ENCODE measurements at regions not wholly inside any gene's neighbourhood (a gene's known extent, or its start where the extent isn't known, plus 50 kb on each side); places are given as distances from the start of the nearest gene placed in this dataset.

DNA sequence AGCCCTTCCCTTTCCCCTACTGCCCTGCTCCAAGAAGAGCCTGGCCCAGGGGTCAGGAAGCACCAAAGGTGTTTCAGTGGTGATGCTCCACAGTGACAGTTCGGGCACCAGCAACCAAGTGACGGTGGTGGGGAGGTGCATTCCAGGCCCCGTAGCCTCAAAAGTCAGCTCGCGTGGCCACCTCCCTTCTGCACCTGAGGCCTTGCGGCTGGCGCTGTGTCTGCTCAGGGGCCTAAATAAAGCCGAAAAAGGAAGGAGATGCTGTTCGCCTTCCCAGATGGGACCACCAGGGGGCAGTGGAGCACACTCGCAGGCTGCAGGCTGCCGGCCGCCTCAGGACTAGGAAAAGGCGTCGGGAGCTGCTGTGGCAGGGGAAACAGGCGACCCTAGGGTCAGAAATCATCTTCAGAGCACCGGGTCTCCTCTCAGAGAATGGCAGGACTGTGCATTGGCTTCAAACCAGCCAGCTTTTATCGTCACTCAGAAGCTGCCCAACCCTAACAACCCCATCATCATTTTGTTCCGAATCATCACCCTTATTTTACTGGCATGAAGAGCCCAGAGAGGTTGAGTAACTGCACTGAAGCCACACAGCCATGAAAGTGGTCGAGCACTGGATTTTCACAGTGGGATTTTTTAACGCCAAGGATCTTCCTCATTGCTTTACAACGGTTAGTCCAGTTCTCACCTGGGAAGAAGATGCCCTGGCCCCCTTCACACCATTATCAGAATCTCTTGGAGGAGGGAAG is 213.0 kb upstream of the CELF4 start:
- peak; percentile 2 for DNase-seq

DNA sequence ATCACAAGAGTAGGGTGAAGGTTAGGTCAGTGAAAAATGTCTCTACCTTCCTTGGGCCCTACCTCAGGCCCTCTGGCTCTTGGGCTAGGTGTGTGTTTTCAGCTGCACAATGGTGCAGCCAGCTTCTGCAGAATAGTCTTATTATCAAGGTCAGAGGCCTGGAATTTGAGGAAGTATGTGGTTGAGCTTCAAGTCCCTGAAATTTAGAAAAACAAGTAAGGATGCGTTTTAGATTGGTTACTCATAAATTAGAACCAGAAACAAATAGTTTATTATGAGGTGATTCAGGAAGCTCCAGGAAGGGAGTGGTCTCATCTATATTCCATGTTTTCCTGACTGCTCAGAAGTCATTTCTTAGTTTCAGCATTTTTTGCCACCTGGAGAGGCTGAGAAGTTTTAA is 204.2 kb upstream of the CELF4 start:
- DNase-seq = no peak

DNA sequence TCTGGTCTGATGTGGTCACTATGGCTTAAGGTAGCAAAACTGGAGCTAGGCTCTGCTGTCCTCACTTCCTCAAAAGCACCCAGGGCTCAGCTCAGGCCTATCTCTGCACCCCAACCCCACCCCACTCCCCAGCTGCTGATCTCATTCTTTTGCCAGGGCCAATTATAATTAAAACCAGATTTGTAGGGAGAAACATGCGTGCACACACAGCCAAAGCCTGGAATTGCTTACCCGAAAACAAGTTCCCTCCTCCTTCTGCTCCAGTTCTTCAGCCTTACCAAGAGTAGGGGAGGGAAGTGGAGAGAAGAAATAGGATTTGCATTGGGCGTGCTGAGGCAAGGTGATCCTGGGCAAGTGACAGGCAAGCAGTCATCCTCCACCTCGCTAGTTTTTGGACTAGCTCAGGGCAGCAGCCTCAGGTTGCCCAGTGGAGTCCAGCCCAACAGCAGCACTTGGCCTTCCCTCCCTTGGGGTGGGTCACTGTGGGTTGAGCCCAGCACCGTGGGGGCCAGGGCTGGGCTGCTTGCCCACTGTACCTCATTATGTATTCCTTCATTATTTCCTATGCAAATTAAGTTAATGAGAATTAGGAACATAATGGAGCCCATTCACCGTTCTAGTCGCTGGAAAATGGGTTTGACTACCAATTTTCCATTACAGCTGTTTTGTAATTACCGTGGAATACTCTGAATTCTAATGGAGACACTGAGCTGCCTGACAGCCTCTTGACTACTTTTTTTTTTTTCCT is 199.1 kb upstream of the CELF4 start:
- DNase-seq = no peak

DNA sequence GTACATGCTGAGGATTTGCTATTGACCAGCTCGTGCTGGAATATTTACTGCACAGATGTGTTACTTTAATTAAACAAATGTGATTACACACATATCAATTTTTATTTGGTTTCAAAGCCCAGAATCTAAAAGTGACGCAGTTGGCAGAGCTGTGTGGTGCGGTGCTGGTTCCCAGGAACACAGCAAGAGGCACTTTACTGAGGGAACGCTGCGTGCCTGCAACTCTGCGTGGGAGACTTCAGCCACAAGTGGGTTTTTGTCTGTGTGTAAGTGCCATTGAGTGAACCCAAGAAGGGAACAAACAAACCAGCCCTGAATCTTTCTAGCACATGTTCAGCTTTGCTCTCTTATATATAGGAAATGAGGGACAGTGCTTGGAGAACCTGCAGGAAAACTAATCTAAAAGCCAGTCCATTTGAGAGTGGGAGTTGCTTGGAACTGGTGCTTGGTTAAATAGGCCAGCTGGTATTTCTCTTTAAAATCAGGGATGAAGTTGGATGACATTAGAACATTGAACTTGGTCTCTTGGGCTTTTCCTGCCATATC is 196.6 kb upstream of the CELF4 start:
- no peak for DNase-seq

DNA sequence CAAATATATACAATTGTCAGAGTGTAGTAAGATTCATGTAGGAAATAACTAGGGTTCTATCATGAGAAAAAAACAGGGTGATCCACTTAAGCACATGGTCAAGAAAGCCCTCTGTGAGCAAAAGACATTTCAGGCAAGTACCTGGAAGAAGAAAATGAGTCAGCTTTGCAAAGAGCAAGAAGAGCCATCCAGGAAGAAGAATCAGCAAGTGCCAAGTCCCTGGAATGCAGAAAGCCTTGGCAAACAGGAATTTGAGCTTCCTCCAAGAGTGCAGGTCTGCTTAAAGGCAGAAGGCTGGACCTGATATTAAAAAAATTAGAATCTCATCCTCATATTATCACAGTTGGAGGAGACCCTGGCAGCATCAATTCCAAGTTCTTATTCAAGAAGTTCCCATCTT is 188.5 kb upstream of the CELF4 start:
- DNase-seq = no peak

DNA sequence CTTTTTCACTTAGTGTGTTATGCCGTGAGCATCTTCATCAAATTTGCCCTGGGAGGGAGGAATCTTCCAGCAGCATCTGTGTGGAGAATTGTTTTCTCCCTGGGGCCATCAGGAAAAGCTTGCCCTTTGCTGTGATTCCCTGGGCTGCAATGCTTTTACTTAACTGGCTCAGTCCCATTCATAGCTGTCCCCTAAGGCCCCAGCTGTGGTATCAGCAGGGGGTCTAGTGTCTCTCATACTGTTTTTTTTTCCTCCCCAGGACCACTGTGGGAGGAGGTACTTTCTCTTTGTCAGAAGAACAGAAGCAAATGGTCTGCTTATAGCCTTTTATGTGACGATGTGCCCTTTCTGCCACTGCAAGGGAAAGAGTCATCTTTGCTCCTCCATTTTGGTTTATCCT is 176.8 kb upstream of the CELF4 start:
- no peak for DNase-seq

DNA sequence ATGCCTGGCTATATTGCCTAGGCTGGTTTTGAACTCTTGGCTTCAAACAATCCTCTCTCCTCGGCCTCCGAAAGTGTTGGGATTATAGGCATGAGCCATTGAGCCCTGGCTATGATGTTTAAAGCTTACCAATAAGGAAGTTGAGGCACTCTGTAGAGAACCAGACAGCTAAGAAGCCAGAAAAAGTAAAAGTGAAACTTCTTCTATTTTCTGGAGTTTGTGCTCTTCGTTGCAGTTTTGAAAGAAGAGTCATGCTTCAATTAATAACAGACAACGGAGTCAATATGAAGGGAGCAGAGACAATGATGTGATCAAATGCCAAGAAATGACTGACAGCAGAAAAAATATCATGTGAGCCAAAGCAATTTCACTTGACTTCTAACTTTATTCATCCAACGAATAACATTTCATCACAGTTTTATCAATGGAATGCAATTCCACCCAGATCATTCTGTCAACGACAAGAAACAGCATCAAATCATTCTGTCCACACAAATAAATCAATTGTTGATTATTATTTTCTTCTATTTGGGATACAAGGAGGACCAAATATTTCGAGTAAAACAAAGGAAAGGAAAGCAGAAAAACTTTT is 175.5 kb upstream of the CELF4 start:
- DNase-seq = no peak

DNA sequence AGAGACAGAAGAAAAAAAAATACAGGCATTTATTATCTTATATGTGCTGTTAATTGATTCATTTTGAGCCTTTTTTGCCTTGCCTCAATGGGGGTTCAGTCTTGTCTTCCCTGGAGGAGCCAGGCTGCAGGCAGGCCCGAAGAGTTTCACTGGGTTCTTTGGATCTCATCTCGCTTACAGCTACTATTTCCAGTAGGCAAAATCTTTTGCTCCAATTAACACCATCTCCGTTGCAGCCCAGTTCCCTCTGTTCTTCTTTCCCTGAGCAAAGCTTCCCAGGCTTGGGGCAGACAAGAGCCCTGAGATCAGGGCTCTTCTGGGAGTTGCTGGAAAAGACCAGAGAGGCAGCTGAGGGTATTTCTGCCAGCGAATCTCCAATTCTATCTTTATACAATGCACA is 168.8 kb upstream of the CELF4 start:
- DNase-seq = no peak

DNA sequence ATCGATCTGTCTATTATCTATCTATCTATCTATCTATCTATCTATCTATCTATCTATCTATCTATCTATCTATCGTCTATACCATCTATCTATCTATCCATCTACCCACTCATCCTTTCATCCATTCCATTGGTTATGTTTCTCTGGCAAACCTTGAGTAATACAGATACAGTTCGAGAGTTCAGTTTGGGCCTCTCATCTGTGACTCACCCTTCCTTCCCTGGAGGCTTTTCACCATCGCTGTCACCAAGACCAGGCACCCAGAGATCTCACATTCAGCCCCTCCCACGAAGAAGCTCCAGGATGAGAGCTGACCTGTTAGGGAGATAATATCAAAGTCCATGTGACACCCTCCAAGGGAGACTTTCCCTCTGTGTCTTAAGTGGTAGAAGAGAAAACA is 164.1 kb upstream of the CELF4 start:
- DNase-seq = no peak

DNA sequence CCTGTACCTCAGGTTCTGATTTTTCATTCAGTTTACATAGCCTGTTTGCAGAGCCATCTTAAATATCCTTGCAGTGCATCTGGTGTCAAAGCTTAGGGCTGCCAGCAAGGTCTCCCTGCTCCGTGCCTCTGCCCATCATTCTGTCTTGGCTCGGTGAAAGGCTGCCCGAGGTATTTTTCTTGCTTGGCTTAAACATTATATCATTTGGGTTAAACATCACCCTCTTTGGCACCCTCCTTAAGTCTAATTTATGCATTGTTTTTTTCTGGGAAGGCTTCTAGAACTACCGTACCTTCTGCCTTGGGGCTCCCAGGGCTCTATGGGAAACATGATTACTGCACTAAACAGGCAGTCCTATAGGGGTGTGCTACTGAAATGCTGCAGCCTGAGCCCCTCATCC is 158.6 kb upstream of the CELF4 start:
- no peak for DNase-seq

DNA sequence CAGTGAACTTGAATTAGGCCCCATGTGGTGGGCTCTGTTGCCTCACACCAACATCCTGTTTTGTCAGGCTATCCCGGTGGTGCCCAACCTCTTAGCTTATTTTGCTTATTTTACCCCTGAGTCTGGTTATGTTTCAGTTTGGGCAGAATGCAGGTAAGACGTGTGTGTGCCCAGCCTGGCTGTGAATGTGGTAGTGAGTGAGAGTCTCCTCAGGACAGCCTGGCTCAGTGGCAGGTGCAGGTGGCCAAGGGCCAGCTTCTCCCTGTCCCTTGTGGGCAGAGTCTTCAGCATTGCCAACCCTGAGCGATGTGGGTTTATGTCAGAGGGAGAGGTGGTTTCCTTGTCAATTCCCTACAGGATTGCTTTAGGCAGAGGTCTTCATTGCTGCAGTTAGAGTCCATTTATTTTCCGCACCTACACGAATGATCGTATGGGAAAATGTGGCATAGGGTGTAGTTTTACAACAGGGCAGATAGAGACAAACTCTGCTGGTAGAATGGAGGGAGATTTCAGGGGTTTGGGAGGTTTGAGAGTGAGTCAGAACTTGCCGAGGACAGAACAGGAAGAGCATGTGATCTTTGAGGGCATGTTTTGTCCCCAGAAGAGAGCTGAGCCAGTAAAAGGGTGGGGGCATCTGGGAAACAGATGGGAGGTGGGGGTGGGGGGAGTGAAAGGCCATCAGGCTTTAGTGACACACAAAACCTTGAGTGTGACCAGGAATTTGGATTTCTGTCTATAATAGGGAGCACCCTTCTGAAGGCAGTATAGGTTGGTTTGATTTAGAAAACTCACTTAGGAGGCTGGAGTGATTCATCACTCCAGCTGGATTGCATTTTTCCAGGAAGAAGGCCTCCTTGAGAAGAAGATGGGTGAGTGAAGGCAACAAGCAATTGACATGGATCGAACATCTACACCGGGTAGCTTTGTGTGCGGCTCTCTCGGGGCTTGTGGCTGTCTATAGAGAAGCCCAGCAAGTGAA is 156.2 kb upstream of the CELF4 start:
- no peak for DNase-seq

DNA sequence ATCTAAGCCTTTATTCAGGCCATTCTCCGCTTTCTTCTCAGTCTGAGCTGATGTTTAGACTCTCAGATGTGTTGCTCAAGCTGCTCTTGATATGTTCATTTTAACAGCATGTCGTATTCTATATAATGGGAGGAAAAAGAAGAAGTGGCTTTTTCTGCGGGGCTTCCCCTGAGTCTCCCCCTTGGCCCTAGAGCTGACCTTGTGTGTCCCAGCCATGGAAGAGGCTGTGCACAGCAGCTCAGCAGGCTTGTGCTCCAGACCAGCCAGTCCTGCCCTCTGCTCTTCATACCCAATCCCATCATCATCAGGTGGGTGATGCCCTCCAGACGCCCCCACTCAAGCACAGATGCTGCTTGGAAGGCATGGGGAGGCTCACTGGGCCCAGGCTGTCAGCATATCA is 155.1 kb upstream of the CELF4 start:
- DNase-seq = no peak

DNA sequence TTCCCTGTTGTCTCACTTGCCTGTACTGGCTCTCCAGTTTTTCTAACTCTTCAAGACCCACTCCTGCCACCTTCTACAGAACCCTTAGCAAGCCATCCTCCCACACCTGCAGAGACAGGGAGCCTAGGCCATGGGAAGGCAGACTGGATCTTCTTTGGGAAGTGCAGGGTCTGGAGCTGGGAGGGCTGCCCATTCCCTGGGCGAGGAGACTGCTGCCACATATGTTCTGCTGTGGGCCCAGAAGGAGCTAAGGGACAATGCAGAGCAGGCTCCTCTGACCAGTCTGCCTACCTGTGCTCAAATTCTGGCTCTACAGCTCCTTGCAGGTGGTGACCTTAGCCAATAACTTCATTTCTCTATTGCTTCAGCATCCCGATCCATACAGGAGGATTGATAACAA is 152.1 kb upstream of the CELF4 start:
- DNase-seq = no peak

DNA sequence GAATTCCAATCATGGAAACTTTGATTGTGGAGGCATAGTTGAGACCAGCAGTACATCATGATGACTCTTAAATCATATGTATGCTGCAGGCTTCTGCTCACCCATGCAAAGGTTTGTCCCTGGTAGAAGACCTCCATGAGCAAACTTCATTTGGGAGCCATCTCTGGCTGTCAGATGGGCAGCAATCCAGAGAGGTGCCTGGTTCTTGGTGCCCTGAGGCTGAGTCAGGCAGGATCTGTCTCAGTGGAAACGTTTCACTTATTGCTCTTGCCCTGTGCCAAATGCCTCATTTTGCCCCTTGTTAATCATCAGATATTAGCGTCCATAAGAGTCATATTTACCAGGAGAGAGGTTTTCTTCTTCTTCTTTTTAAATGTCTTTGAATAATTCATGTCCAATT is 151.5 kb upstream of the CELF4 start:
- DNase-seq = no peak

DNA sequence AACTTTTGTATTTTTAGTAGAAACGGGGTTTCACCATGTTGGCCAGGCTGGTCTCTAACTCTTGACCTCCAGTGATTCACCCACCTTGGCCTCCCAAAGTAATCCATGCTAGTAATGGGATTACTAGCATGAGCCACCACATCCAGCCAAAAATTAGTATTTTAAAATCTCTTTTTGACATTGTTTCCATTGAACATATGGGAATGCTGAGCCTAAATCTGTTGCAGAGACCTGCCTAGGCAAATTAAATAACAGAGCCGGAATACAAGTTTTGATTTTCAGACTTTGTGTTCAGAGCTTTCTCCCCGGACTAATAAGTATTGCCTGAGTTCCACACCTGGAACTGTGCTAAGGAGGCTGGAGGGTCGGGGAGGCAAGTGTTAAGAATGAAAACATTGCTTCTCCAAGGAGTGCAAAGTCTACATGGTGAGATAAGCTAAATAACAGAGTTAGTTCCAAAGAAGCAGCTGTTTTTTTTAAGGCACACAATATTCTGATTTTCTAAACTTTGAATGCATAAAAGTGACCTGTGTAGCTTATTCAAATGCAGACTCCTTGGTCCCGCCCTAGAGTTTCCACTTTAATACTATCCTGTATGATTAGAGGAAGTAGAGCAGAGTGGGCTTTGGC is 150.6 kb upstream of the CELF4 start:
- DNase-seq = no peak

DNA sequence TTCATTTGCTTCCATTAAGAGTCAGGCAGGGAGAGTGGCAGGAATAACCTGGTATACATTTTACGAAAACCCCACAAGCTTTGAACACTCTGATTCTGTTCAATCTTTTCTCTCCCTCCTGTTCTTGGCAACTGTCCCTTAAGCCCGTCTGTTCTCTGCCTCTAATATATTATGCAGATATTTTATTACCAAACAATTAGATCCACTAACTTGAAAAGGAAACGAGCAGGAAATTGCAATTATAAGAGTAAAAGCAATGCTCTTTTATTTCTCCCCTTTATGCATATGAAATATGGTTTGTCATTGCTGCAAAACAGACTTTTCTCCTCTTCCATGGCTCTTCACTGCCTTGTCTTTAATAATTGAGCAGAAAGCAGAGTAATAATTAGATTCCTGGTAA is 149.1 kb upstream of the CELF4 start:
- DNase-seq = no peak

DNA sequence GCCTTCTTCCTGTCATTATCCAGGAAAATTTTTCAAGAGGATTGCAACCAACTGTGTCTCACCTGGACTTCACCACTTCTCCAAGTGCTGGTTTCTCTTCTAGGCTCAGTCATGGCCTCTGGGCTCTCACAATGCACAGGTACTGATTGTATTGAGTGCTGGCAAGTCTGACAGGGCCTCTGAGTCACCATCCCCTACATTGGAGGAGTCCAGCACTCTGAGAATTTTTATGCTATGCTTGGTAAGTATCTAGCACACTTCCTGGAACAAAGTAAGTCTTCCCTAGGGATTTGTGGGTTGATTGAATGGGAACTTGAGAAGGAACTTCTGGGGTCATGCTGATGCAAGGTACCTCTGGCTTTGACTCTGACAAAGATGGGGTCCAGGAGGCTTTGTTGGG is 147.2 kb upstream of the CELF4 start:
- no peak for DNase-seq

DNA sequence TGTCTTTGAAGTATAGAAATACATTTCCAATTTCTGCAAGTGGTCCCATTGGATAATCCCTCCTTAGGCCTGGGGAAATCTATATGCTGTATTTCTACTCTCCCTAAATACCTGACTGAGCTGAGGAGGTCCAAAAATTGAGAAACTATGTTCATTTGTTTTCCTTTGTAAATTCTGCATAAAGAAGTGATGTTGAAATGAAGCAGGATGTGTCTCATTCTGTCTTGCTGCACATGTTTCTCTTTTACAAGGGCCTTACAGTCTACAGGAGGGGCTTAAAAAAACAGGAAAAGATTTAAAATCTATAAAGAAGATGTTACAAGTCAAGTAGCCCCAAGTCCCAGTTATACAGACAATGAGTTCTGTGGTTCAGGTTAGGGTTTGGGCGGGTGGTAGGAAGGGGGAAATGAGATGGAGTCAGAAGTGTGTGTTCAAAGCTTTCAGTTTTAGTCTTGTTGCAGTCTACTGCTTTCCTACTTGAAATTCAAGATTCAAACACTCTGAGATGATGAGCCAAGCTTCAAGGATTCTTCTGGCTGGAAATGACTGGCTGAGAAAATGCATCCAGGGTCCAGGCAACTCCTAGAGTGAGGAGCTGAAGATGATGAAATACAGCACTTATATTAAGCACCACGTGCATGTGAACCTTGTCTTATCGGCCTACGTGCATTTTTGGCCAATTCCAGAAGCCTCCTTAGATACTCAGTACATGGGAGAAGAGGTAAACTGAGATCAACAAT is 146.3 kb upstream of the CELF4 start:
- no peak for DNase-seq

DNA sequence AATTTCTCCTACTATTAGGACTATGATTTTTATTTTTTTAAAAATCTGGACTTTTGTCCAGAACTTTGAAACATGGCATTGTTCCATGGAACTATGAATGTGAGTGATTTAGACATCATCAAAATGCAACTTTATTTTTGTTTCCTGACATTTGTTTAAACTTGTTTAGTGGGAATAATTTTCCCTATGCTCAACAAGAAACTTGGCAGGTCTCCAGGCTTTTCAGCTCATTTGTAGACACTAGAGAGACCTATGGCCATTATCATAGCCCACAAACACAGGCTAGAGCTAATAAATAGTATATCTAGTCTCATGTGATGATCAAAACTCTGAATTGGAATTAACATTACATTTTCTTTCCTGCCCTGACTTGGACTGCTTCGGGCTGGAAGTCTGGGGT is 145.1 kb upstream of the CELF4 start:
- no peak for DNase-seq

DNA sequence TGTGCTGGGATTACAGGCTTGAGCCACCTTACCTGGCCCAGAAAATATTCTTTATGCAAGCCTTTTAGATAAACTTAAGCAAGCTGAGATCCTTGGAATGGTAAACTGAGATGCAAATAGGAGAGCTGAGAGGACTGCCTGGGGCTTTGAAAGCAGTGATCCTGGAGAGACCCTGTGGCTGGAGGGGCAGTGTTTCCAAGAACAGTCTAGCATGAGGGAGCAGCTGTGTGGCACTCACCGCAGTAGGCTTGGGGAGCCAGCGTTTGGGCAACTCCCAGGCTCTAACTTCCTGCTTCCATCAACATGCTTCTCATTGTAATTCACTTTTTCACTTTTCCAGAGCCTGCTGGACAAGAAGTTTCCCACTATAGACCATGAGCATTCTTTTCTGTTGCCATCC is 144.1 kb upstream of the CELF4 start:
- no peak for DNase-seq

DNA sequence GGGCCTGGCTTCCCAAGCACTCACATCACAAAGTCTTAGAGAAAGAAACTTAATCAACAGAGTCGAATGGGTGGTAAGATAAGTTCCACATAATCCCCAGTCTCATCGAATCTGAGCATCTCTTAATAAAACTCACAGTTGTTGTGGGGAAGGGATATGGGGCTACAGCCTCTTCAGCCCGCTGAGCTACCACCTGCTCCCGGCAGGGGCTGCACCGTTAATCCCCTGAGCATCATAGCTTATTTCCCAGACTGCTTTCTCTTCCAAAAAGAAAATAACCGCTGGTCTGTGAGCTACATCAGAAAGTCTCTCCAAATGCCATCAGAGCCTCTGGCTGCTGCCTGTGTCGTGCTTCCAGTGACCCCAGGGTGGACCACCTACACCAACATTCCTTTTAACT is 139.4 kb upstream of the CELF4 start:
- DNase-seq = no peak

DNA sequence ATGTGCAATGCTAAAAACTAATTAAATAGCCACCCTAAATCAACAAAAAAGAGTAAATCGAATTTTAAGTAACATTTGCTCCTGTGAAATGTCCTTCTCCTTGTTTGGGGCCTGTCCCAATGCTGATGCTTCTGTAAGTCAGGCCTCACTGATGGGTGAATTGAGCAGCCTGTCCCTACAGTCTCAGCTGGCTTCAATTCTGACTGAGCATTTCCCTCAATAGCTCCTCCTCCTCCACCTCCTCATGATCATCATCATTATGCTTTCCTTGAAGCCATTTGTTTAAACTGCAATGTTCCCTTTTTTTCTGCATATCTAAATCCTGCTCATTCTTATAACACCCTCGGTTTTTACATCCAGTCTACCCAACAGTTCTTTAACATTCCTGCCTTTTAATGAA is 137.2 kb upstream of the CELF4 start:
- DNase-seq = no peak

All from T1000 (cell line).